HFFc6 (cell line): ENCODE measurements at regions not wholly inside any gene's neighbourhood (a gene's known extent, or its start where the extent isn't known, plus 50 kb on each side); places are given as distances from the start of the nearest gene placed in this dataset.

Experiments used
- DNase-seq: peaks from one replicate; pipeline ENCODE4 v3.0.0-alpha.2; 2018
- H3K27ac Mint-ChIP-seq: 2 replicates; pipeline ENCODE4 v1.8.0; 2020; ENCODE audit warnings: mild to moderate bottlenecking, mixed read lengths
- H3K27me3 Mint-ChIP-seq: 2 replicates; pipeline ENCODE4 v1.8.0; 2021; ENCODE audit warnings: mild to moderate bottlenecking, moderate library complexity, mixed read lengths; ENCODE audit not compliant: insufficient read depth
- H3K36me3 Mint-ChIP-seq: 2 replicates; pipeline ENCODE4 v1.8.0; 2021; ENCODE audit warnings: low read depth, mixed read lengths
- H3K4me1 Mint-ChIP-seq: 2 replicates; pipeline ENCODE4 v1.8.0; 2020; ENCODE audit warnings: low read depth, mixed read lengths
- H3K4me3 Mint-ChIP-seq: 2 replicates; pipeline ENCODE4 v1.8.0; 2020; ENCODE audit warnings: mild to moderate bottlenecking, moderate library complexity, mixed read lengths
- H3K9me3 Mint-ChIP-seq: 2 replicates; pipeline ENCODE4 v1.8.0; 2020; ENCODE audit warnings: mild to moderate bottlenecking, mixed read lengths
- TF ChIP-seq, protein P1 (sequence below): fragments of 200-600 bp; sonication (generic); IDR thresholded peaks from 2 replicates; pipeline ENCODE4 v1.5.0; 2021; ENCODE audit warnings: antibody characterized with exemption, mild to moderate bottlenecking

DNA sequence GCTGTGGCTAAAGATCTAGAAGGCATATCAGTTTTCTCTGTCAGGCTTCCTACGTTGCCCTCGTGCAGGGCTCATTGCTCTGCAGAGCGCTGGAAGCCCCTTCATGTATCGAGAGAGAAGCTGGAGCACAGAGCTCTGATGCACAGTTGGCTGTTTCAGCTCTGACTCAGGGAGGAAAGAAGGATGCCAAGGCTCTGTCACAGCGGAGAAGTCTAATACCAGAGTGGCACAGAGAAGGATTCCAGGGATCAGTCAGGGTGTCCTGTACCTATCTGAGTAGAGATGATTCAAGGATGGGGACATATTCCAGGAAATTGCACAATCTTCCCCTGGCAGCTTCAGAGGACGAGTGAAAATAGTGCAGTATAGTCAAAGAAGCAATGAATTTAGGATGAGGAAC is 179.2 kb upstream of the FMN2 start:
- Mint-ChIP-seq H3K36me3 (peaks cover 1% of the 10 kb centered on the region; the same call in 1 of the 2 replicates), H3K4me1 (peaks cover 61% of the 10 kb centered on the region), H3K27ac (peak overlapping the region; percentile 25), H3K27me3 (peaks cover 6% of the 10 kb centered on the region), H3K9me3 (no peaks in the 10 kb centered on the region), H3K4me3 (peak overlapping the region; percentile 56)
- TF ChIP-seq, protein P1, sequence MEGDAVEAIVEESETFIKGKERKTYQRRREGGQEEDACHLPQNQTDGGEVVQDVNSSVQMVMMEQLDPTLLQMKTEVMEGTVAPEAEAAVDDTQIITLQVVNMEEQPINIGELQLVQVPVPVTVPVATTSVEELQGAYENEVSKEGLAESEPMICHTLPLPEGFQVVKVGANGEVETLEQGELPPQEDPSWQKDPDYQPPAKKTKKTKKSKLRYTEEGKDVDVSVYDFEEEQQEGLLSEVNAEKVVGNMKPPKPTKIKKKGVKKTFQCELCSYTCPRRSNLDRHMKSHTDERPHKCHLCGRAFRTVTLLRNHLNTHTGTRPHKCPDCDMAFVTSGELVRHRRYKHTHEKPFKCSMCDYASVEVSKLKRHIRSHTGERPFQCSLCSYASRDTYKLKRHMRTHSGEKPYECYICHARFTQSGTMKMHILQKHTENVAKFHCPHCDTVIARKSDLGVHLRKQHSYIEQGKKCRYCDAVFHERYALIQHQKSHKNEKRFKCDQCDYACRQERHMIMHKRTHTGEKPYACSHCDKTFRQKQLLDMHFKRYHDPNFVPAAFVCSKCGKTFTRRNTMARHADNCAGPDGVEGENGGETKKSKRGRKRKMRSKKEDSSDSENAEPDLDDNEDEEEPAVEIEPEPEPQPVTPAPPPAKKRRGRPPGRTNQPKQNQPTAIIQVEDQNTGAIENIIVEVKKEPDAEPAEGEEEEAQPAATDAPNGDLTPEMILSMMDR, result no peak
- peak; percentile 77 for DNase-seq

DNA sequence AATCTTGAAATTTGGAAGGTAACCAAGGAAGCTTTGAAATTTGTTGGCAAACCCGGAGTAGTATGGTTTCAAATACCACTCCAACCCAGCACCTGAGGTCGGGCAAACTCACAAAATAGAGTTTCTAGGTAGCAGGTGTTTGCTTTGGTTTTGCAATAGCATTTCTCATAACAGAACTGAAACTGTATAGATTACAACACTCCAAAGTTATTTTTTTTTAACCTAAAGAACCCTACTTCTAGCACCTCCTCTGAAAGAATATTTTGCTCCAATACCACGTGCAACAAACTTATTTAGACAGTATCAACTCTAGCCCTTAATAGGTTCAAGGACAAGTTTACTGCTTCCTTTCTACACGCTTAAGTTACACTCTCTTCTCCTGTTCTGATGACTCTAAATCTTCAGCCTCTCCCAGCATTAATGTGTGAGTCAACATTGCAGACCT is 178.5 kb upstream of the FMN2 start:
- peaks cover 61% of the 10 kb centered on the region for H3K4me1 Mint-ChIP-seq
- no peak for DNase-seq
- TF ChIP-seq, protein P1, result no peak
- H3K9me3 Mint-ChIP-seq, result no peaks in the 10 kb centered on the region
- H3K4me3 Mint-ChIP-seq, result 0 out of 2 replicates have a peak overlapping the region, but pooled peaks have one; percentile 4
- no peaks in the 10 kb centered on the region for H3K36me3 Mint-ChIP-seq
- H3K27me3 Mint-ChIP-seq, result peaks cover 4% of the 10 kb centered on the region
- H3K27ac Mint-ChIP-seq, result no peak overlapping the region

DNA sequence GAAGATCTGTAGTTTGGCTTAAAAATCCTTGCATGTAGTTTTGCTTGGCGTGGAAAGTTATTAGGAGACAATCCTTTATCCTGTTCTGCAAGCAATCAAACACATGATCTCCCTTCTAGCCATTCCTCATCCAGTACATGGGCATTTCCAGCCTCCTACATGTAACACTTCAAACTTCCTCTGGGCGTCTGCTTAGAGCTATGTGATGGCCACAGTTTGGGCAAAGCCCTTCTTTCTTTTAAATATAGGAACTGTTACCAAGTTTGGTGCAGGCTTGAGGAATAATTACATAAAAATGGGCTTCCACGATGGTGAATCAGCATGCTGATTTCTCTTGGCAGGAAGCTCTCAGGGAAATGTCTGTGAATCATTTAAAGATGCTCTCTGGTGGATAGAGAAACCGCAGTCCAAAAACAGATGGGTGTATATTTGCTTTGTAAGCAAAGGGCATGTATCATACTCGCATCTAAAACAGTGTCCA is 176.9 kb upstream of the FMN2 start:
- Mint-ChIP-seq H3K27ac (peak overlapping the region; percentile 24; the same call in 1 of the 2 replicates), H3K4me1 (peaks cover 61% of the 10 kb centered on the region), H3K9me3 (no peaks in the 10 kb centered on the region), H3K4me3 (no peak overlapping the region; the same call in 1 of the 2 replicates), H3K27me3 (peaks cover 2% of the 10 kb centered on the region; the same call in 1 of the 2 replicates), H3K36me3 (no peaks in the 10 kb centered on the region)
- TF ChIP-seq, protein P1, result peak; percentile 57
- DNase-seq, result peak; percentile 97

- Mint-ChIP-seq H3K4me1 (peaks cover 45% of the 10 kb centered on the region), H3K27me3 (peaks cover 4% of the 10 kb centered on the region; the same call in 1 of the 2 replicates), H3K9me3 (no peaks in the 10 kb centered on the region), H3K36me3 (0 out of 2 replicates have a peak, but pooled peaks cover 6% of the 10 kb centered on the region), H3K27ac (no peak overlapping the region), H3K4me3 (no peak overlapping the region)
- TF ChIP-seq, protein P1, result no peak
- DNase-seq, result no peak
These were observed 173.0 kb upstream of the FMN2 start for GRCh38 chr1:239918634-239919033.

DNA sequence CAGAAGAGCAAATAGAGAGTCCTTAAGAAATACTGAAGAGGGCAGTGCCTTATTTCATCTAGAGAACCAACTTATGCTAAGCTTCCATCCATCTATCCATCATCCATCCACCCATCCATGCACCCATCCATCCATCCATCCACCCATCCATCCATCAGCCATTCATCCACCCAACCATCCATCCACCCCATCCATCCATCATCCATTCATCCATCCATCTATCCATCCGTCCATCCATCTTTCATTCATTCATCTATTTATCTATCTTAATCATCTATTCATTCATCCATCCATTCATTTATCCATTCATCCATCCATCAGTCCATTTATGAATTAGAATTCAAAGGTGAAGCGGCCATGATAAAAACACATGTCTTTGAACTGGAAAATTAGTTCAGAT is 171.5 kb upstream of the FMN2 start:
- no peak overlapping the region for H3K4me3 Mint-ChIP-seq
- no peak overlapping the region for H3K27ac Mint-ChIP-seq
- H3K9me3 Mint-ChIP-seq, result no peaks in the 10 kb centered on the region; the same call in 1 of the 2 replicates
- peaks cover 4% of the 10 kb centered on the region for H3K27me3 Mint-ChIP-seq
- peaks cover 29% of the 10 kb centered on the region for H3K4me1 Mint-ChIP-seq
- no peak for DNase-seq
- TF ChIP-seq, protein P1, result no peak
- 0 out of 2 replicates have a peak, but pooled peaks cover 6% of the 10 kb centered on the region for H3K36me3 Mint-ChIP-seq
